ENCODE measurements at regions not wholly inside any gene's neighbourhood (a gene's known extent, or its start where the extent isn't known, plus 50 kb on each side); places are given as distances from the start of the nearest gene placed in this dataset.

- H3K79me2 ChIP-seq (ENCODE audit: control insufficient read depth, insufficient read depth, low read length), result no peaks in the 10 kb centered on the region
- no peaks in the 10 kb centered on the region for H3K9me3 ChIP-seq (replicated peaks; ENCODE audit: control insufficient read depth, insufficient read depth, low read length)
- DNase-seq (ENCODE audit: low read depth, low spot score) (no peak), FAIRE-seq (no peak)
- dilution Hi-C loops (cut with MboI; ENCODE audit: extremely low pct_ligation_motif_present, low sequenced_read_pairs) (no loop called here), intact Hi-C loops (cut with micrococcal nuclease) (no loop called here)
- no peak overlapping the region for H3K9ac ChIP-seq (replicated peaks; ENCODE audit: extremely low read depth, insufficient read depth, low read length)
- H3K36me3 ChIP-seq (ENCODE audit: control insufficient read depth in 2 of 2, extremely low read depth in 1 of 2, insufficient read depth in 2 of 2, low read length in 2 of 2), result no peaks in the 10 kb centered on the region
- H3K27ac ChIP-seq (ENCODE audit: insufficient read depth, low read depth, low read length), result no peak overlapping the region
- no TSS peak for BruUV-seq (replicated peaks)
- no peak overlapping the region for H3K4me3 ChIP-seq (replicated peaks in 1 of 3; ENCODE audit: insufficient read depth in 1 of 3, low read depth in 1 of 3, low read length in 3 of 3)
- POLR2A ChIA-PET, result no interaction called here
- no peaks in the 10 kb centered on the region for H3K4me1 ChIP-seq (ENCODE audit: control insufficient read depth, extremely low read depth, insufficient read depth, low read length)
- CTCF ChIA-PET, result no interaction called here
- no peaks in the 10 kb centered on the region for H4K20me1 ChIP-seq (replicated peaks; ENCODE audit: control insufficient read depth, extremely low read depth, insufficient read depth, low read length)
- no peak for TF ChIP-seq JUN (IDR thresholded peaks at IDR 0.05; ENCODE audit: borderline replicate concordance, insufficient read depth, insufficient read length, low read depth)
- TF ChIP-seq GATA2 (IDR thresholded peaks at IDR 0.05; ENCODE audit: insufficient read depth, insufficient read length, low read depth, low read length), result no peak
- no peak for TF ChIP-seq POLR2AphosphoS5 (IDR thresholded peaks at IDR 0.05; ENCODE audit: insufficient read depth, low read depth, low read length)
- TF ChIP-seq EZH2 (IDR thresholded peaks at IDR 0.05; ENCODE audit: borderline replicate concordance, low read depth, low read length, severe bottlenecking), result no peak
- no peak for TF ChIP-seq MAX (IDR thresholded peaks at IDR 0.05; ENCODE audit: insufficient read depth, insufficient read length)
- TF ChIP-seq MYC (IDR thresholded peaks at IDR 0.05; ENCODE audit: low read depth, low read length), result no peak
- TF ChIP-seq POLR2A (IDR thresholded peaks at IDR 0.05; ENCODE audit: low read depth, low read length), result no peak
- TF ChIP-seq CTCF (IDR thresholded peaks at IDR 0.05; ENCODE audit: extremely low read depth in 1 of 2, insufficient read depth in 1 of 2, low read depth in 1 of 2, low read length in 2 of 2), result no peak
- TF ChIP-seq FOS (IDR thresholded peaks at IDR 0.05; ENCODE audit: borderline replicate concordance, insufficient read depth, low read length), result no peak
- no peak overlapping the region for H2AFZ ChIP-seq (ENCODE audit: low read depth, low read length)
- H3K27me3 ChIP-seq (ENCODE audit: control insufficient read depth in 2 of 2, insufficient read depth in 2 of 2, low read length in 2 of 2), result no peaks in the 10 kb centered on the region
- no peak overlapping the region for H3K4me2 ChIP-seq (ENCODE audit: insufficient read depth, low read length)
- H3K9me1 ChIP-seq (replicated peaks; ENCODE audit: control insufficient read depth, extremely low read depth, insufficient read depth, low read length), result no peaks in the 10 kb centered on the region
Measured at GRCh38 chr17:34011599-34011998, 243.5 kb upstream of the CCL2 start.

Measured in endothelial cell of umbilical vein (primary cell).